Stomach (tissue), 4 donors: ENCODE measurements at regions not wholly inside any gene's neighbourhood (a gene's known extent, or its start where the extent isn't known, plus 50 kb on each side); places are given as distances from the start of the nearest gene placed in this dataset.

Source experiments
- CTCF ChIP-seq, 7 experiments: fragments of 450-650 bp in 4 of 7; fragments of 200-600 bp in 3 of 7; sonication (generic) in 3 of 7; IDR thresholded peaks; one replicate each; pipeline ENCODE4 v1.5.1; 2016 to 2019; ENCODE audit warnings: antibody characterized with exemption in 7 of 7, control low read depth in 2 of 7, mild to moderate bottlenecking in 1 of 7
- POLR2AphosphoS5 ChIP-seq, 3 donors: sonication (generic); formaldehyde crosslinking; IDR thresholded peaks; one replicate each; pipeline ENCODE4 v1.6.1; 2016; ENCODE audit warnings: antibody characterized with exemption in 3 of 3

GRCh38 chr5:39740404-39740803 is 315.6 kb upstream of the DAB2 start:
- TF ChIP-seq CTCF (IDR thresholded peaks at IDR 0.05) (no peak), POLR2AphosphoS5 (IDR thresholded peaks at IDR 0.05) (no peak)
